ENCODE measurements at regions not wholly inside any gene's neighbourhood (a gene's known extent, or its start where the extent isn't known, plus 50 kb on each side); places are given as distances from the start of the nearest gene placed in this dataset.

DNA sequence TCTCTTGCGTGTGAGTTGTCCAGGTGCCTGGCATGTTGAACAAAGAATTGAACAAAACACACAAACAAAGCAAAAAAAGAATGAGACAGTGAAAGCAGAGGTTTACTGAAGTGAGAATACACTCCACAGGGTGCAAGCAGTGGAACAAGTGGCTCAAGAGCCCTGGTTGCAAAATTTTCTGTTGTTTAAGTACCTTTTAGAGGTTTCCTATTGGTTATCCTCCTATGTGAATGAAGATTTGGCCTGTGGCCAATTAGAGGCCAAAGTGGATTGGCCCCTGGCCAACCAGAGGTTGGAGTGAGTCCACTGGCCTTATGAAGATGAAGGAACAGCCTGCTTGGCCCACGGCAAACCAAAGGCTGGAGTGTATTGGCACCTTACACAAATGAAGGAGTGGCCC, 1188.5 kb upstream of the NRXN1 start:
- peak in 1 of 2 donors; percentile 4 for DNase-seq

GRCh38 chr2:52210611-52211010, 1178.7 kb upstream of the NRXN1 start:
- no peaks in the 10 kb centered on the region for H3K4me1 ChIP-seq
- 80 to 85% (median 84%) methylated on average over 2 of the region's 2 CpGs for WGBS, 3 donors
- intact Hi-C loops (cut with DNase I): no loop called here
- no peaks in the 10 kb centered on the region for H3K9me3 ChIP-seq
- no peak for TF ChIP-seq CTCF (IDR thresholded peaks at IDR 0.05)
- no peaks in the 10 kb centered on the region for H3K27me3 ChIP-seq (ENCODE audit: insufficient read depth in 3 of 3, low read length in 2 of 3)
- DNase-seq (no peak), ATAC-seq (no peak)
- no peak overlapping the region for H3K4me3 ChIP-seq
- H3K36me3 ChIP-seq (ENCODE audit: insufficient read depth in 1 of 2, low read depth in 1 of 2): no peaks in the 10 kb centered on the region
- H3K27ac ChIP-seq: no peak overlapping the region

More for the DNA sequence above, 1188.5 kb upstream of the NRXN1 start:
- Histone ChIP-seq H3K27ac (no peak overlapping the region), H3K9me3 (no peaks in the 10 kb centered on the region), H3K4me1 (no peaks in the 10 kb centered on the region), H3K27me3 (ENCODE audit: insufficient read depth in 3 of 3, low read length in 2 of 3) (no peaks in the 10 kb centered on the region), H3K4me3 (no peak overlapping the region), H3K36me3 (ENCODE audit: insufficient read depth in 1 of 2, low read depth in 1 of 2) (no peaks in the 10 kb centered on the region)
- intact Hi-C loops (cut with DNase I): no loop called here
- 55 to 75% (median 73%) methylated on average over 2 of the region's 2 CpGs for WGBS, 3 donors
- no peak for ATAC-seq
- no peak for TF ChIP-seq CTCF (IDR thresholded peaks at IDR 0.05)

GRCh38 chr2:52210161-52210560, 1178.2 kb upstream of the NRXN1 start:
- TF ChIP-seq CTCF (IDR thresholded peaks at IDR 0.05): no peak
- H3K27me3 ChIP-seq (ENCODE audit: insufficient read depth in 3 of 3, low read length in 2 of 3): no peaks in the 10 kb centered on the region
- intact Hi-C loops (cut with DNase I): no loop called here

DNA sequence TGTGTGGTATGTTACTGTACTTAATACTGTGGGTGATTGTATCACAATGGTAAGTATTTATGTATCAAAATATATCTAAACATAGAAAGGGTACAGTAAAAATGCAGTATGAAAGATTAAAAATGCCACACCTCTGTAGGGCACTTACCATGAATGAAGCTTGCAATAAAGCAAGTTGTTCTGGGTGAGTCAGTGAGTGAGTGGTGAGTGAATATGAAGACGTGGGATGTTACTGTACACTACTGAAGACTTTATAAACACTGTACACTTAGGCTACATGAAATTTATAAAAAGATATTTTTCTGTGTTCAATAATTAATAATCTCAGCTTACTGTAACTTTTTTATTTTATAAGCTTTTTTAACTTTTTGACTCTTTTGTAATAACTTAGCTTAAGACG, 1162.4 kb upstream of the NRXN1 start:
- intact Hi-C loops (cut with DNase I): no loop called here
- H3K4me3 ChIP-seq: no peak overlapping the region

More at GRCh38 chr2:52210161-52210560, 1178.2 kb upstream of the NRXN1 start:
- no peak for ATAC-seq
- Histone ChIP-seq H3K9me3 (no peaks in the 10 kb centered on the region), H3K27ac (no peak overlapping the region), H3K4me1 (no peaks in the 10 kb centered on the region), H3K4me3 (no peak overlapping the region), H3K36me3 (ENCODE audit: insufficient read depth in 1 of 2, low read depth in 1 of 2) (no peaks in the 10 kb centered on the region)
- DNase-seq: no peak
- WGBS, 3 donors: 90 to 91% (median 91%) methylated on average over 1 of the region's 1 CpG

More for the DNA sequence above, 1162.4 kb upstream of the NRXN1 start:
- no peaks in the 10 kb centered on the region for H3K9me3 ChIP-seq
- H3K36me3 ChIP-seq (ENCODE audit: insufficient read depth in 1 of 2, low read depth in 1 of 2): no peaks in the 10 kb centered on the region
- 90 to 92% (median 90%) methylated on average over 2 of the region's 2 CpGs for WGBS, 3 donors
- no peak overlapping the region for H3K27ac ChIP-seq
- ATAC-seq (no peak), DNase-seq (no peak)
- H3K4me1 ChIP-seq: no peaks in the 10 kb centered on the region
- no peaks in the 10 kb centered on the region for H3K27me3 ChIP-seq (ENCODE audit: insufficient read depth in 3 of 3, low read length in 2 of 3)
- no peak for TF ChIP-seq CTCF (IDR thresholded peaks at IDR 0.05)

Data from psoas muscle (tissue), 7 donors.